Mesendoderm (in vitro differentiated cells): ENCODE measurements at regions not wholly inside any gene's neighbourhood (a gene's known extent, or its start where the extent isn't known, plus 50 kb on each side); places are given as distances from the start of the nearest gene placed in this dataset.

Experiments used
- DNase-seq: peaks from one replicate; pipeline ENCODE4 v3.0.0; 2013
- H2AK5ac ChIP-seq: 2 replicates; pipeline ENCODE4 v1.6.1; 2013; ENCODE audit warnings: low read length, inconsistent platforms
- H2BK120ac ChIP-seq: 2 replicates; pipeline ENCODE4 v1.6.1; 2013; ENCODE audit warnings: low read depth, mild to moderate bottlenecking, low read length, moderate library complexity, mixed read lengths
- H2BK15ac ChIP-seq: replicated peaks from 2 replicates; pipeline ENCODE4 v1.6.1; 2013; ENCODE audit warnings: low read depth, mild to moderate bottlenecking, moderate library complexity
- H2BK5ac ChIP-seq: 2 replicates; pipeline ENCODE4 v1.6.1; 2013; ENCODE audit warnings: low read length, inconsistent platforms
- H3K18ac ChIP-seq: 2 replicates; pipeline ENCODE4 v1.6.1; 2013; ENCODE audit warnings: mild to moderate bottlenecking, low read length, mixed read lengths
- H3K23ac ChIP-seq: one replicate; pipeline ENCODE4 v1.6.1; 2013; ENCODE audit warnings: low read length
- H3K27ac ChIP-seq: 2 replicates; pipeline ENCODE4 v1.5.1; 2013; ENCODE audit warnings: low read depth, mild to moderate bottlenecking, inconsistent platforms, low read length, moderate library complexity
- H3K27me3 ChIP-seq: 2 replicates; pipeline ENCODE4 v1.6.1; 2013; ENCODE audit warnings: low read length, control low read depth, mild to moderate bottlenecking, inconsistent platforms; ENCODE audit not compliant: insufficient read depth, poor library complexity
- H3K36me3 ChIP-seq: 2 replicates; pipeline ENCODE4 v1.6.1; 2013; ENCODE audit warnings: low read length, inconsistent platforms; ENCODE audit not compliant: control insufficient read depth, insufficient read depth
- H3K4ac ChIP-seq: one replicate; pipeline ENCODE4 v1.6.1; 2013; ENCODE audit warnings: low read depth, mild to moderate bottlenecking, low read length, moderate library complexity
- H3K4me1 ChIP-seq: 2 replicates; pipeline ENCODE4 v1.6.1; 2013; ENCODE audit warnings: low read depth, low read length, inconsistent platforms; ENCODE audit not compliant: control insufficient read depth
- H3K4me2 ChIP-seq: 2 replicates; pipeline ENCODE4 v1.6.1; 2013; ENCODE audit warnings: low read length
- H3K4me3 ChIP-seq: 2 replicates; pipeline ENCODE4 v1.5.1; 2013; ENCODE audit warnings: mild to moderate bottlenecking, low read length
- H3K56ac ChIP-seq: one replicate; pipeline ENCODE4 v1.6.1; 2013; ENCODE audit warnings: low read length
- H3K79me1 ChIP-seq: 2 replicates; pipeline ENCODE4 v1.6.1; 2013; ENCODE audit warnings: low read length, inconsistent platforms
- H3K79me2 ChIP-seq: 2 replicates; pipeline ENCODE4 v1.6.1; 2013; ENCODE audit warnings: mild to moderate bottlenecking, low read length; ENCODE audit not compliant: control insufficient read depth, insufficient read depth
- H3K9ac ChIP-seq: 2 replicates; pipeline ENCODE4 v1.6.1; 2013; ENCODE audit warnings: low read length, inconsistent platforms
- H4K5ac ChIP-seq: one replicate; pipeline ENCODE4 v1.6.1; 2013; ENCODE audit warnings: low read length
- H4K8ac ChIP-seq: one replicate; pipeline ENCODE4 v1.6.1; 2013; ENCODE audit warnings: low read depth, mild to moderate bottlenecking, control low read depth, low read length, moderate library complexity
- WGBS: extraction: QIAGEN DNeasy Blood & Tissue Kit; methylation state at CpG from one replicate; pipeline ENCODE4 v1.1.7; 2013; ENCODE audit warnings: low lambda C conversion rate, missing lambda C conversion rate; ENCODE audit not compliant: insufficient coverage; ENCODE audit errors: extremely low coverage; 5-methylcytosine and 5-hydroxymethylcytosine counted together

DNA sequence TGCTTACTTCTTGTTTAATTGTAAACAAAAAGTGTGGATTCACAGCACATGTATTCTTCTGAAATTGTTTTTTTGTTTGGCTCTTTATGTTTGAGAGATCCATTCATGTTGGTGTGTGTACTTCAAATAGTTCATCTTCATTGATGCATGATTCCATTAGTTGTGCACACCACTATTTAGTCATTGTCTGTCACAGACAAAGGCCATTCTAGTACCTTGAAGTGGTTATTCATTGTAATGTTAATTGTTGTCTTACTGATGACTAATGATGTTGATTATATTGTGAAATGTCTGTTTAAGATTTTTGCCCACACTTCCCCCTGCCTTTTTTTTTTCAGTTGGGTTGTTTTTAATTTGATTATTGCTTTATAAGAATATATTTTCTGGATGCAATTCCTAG, 391.3 kb downstream of the DIRAS2 start:
- Histone ChIP-seq H3K4me2 (no peak overlapping the region), H4K5ac (no peak overlapping the region), H2AK5ac (no peak overlapping the region), H3K56ac (no peak overlapping the region), H3K4me3 (no peak overlapping the region), H3K4me1 (no peaks in the 10 kb centered on the region), H3K27ac (no peak overlapping the region), H3K23ac (no peak overlapping the region), H3K27me3 (no peaks in the 10 kb centered on the region), H3K18ac (no peak overlapping the region), H2BK120ac (no peak overlapping the region), H3K79me1 (no peaks in the 10 kb centered on the region), H4K8ac (no peak overlapping the region), H3K79me2 (no peaks in the 10 kb centered on the region), H2BK5ac (no peak overlapping the region), H3K9ac (no peak overlapping the region), H2BK15ac (no peak overlapping the region), H3K4ac (no peak overlapping the region), H3K36me3 (no peaks in the 10 kb centered on the region)
- DNase-seq = no peak

DNA sequence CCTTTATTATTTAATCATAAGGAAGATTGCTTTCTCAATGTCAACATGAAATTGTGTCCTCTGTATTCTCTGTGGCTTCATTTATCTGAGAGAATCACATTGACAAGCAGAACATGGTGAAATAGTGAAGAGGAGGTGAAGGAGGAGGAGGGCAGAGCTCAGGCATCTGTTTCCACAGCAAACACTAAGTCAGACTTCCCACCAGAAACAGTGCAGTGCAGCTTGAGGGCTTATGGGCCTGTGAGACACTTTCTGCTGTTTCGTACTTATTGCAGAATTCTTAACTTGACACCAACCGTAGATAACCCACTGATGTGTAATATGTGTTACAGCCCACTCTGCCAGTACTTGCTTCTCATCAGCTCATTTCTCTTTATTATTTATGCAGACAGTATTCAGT, 386.3 kb downstream of the DIRAS2 start:
- no peak overlapping the region for H4K8ac ChIP-seq
- H2BK120ac ChIP-seq = no peak overlapping the region
- H2BK5ac ChIP-seq = no peak overlapping the region
- no peaks in the 10 kb centered on the region for H3K79me2 ChIP-seq
- no peak overlapping the region for H2BK15ac ChIP-seq
- no peak overlapping the region for H4K5ac ChIP-seq
- no peaks in the 10 kb centered on the region for H3K4me1 ChIP-seq
- WGBS = no CpG with 5 or more reads among the region's 2 CpGs
- no peak overlapping the region for H3K23ac ChIP-seq
- no peak overlapping the region for H3K4me2 ChIP-seq
- no peak overlapping the region for H3K4ac ChIP-seq
- no peak overlapping the region for H3K18ac ChIP-seq
- no peak overlapping the region for H3K4me3 ChIP-seq
- H3K27ac ChIP-seq = no peak overlapping the region
- H3K36me3 ChIP-seq = no peaks in the 10 kb centered on the region
- no peak for DNase-seq
- H3K9ac ChIP-seq = no peak overlapping the region
- H3K27me3 ChIP-seq = no peaks in the 10 kb centered on the region
- H2AK5ac ChIP-seq = no peak overlapping the region
- no peaks in the 10 kb centered on the region for H3K79me1 ChIP-seq
- H3K56ac ChIP-seq = no peak overlapping the region

- H3K18ac ChIP-seq = no peak overlapping the region
- whole genome bisulfite sequencing = no CpG with 5 or more reads among the region's 7 CpGs
- no peak overlapping the region for H3K23ac ChIP-seq
- H3K9ac ChIP-seq = no peak overlapping the region
- DNase-seq = no peak
- H3K56ac ChIP-seq = no peak overlapping the region
- no peak overlapping the region for H3K27ac ChIP-seq
- no peak overlapping the region for H2AK5ac ChIP-seq
- no peak overlapping the region for H4K8ac ChIP-seq
- no peaks in the 10 kb centered on the region for H3K27me3 ChIP-seq
- H3K4me1 ChIP-seq = no peaks in the 10 kb centered on the region
- no peak overlapping the region for H4K5ac ChIP-seq
- H3K79me2 ChIP-seq = no peaks in the 10 kb centered on the region
- H3K4ac ChIP-seq = no peak overlapping the region
- no peak overlapping the region for H2BK15ac ChIP-seq
- H3K79me1 ChIP-seq = no peaks in the 10 kb centered on the region
- H2BK120ac ChIP-seq = no peak overlapping the region
- no peak overlapping the region for H3K4me2 ChIP-seq
- H3K36me3 ChIP-seq = no peaks in the 10 kb centered on the region
- H3K4me3 ChIP-seq = no peak overlapping the region
- H2BK5ac ChIP-seq = no peak overlapping the region
Observed at GRCh38 chr9:90259311-90260246, 383.0 kb downstream of the DIRAS2 start.

GRCh38 chr9:90261698-90262097, 380.9 kb downstream of the DIRAS2 start:
- Histone ChIP-seq H3K79me1 (no peaks in the 10 kb centered on the region), H3K23ac (no peak overlapping the region), H3K4ac (no peak overlapping the region), H3K9ac (no peak overlapping the region), H3K4me1 (no peaks in the 10 kb centered on the region), H2BK120ac (no peak overlapping the region), H3K4me3 (no peak overlapping the region), H3K56ac (no peak overlapping the region), H3K27ac (no peak overlapping the region), H3K18ac (no peak overlapping the region), H3K79me2 (no peaks in the 10 kb centered on the region), H2BK5ac (no peak overlapping the region), H3K4me2 (no peak overlapping the region), H4K8ac (no peak overlapping the region), H2AK5ac (no peak overlapping the region), H3K36me3 (no peaks in the 10 kb centered on the region), H3K27me3 (no peaks in the 10 kb centered on the region), H2BK15ac (no peak overlapping the region), H4K5ac (no peak overlapping the region)
- no peak for DNase-seq
- no CpG with 5 or more reads among the region's 2 CpGs for WGBS

GRCh38 chr9:90268613-90269012, 374.0 kb downstream of the DIRAS2 start:
- Histone ChIP-seq H4K5ac (no peak overlapping the region), H3K4me1 (no peaks in the 10 kb centered on the region), H3K79me2 (no peaks in the 10 kb centered on the region), H3K4ac (no peak overlapping the region), H2BK120ac (no peak overlapping the region), H3K27ac (no peak overlapping the region), H3K18ac (no peak overlapping the region), H3K4me3 (no peak overlapping the region), H4K8ac (no peak overlapping the region), H3K4me2 (no peak overlapping the region), H3K36me3 (no peaks in the 10 kb centered on the region), H2AK5ac (no peak overlapping the region), H3K23ac (no peak overlapping the region), H2BK15ac (no peak overlapping the region), H3K79me1 (no peaks in the 10 kb centered on the region), H3K27me3 (no peaks in the 10 kb centered on the region), H3K56ac (no peak overlapping the region), H3K9ac (no peak overlapping the region), H2BK5ac (no peak overlapping the region)
- no CpG with 5 or more reads among the region's 5 CpGs for WGBS
- DNase-seq = no peak

DNA sequence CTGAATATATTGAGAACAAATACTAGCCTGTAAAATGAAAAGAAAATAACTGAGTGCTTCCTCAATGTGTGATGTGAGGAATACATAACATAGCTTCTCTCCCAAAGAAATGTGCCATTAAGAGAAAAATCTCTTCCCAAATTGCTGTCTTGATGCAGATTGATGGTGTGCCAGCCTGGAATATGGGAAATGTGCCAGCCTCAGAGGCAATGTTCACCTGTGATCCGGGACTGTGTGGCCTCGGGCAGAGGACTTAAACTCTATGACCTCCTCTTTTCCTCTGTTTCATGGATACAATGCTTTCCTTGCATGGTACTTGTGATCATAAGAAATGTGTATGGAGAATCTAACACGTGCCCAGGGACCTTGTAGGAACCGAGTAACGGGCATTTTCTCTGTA, 370.9 kb downstream of the DIRAS2 start:
- Histone ChIP-seq H3K56ac (no peak overlapping the region), H3K4me2 (no peak overlapping the region)

More for the DNA sequence above, 370.9 kb downstream of the DIRAS2 start:
- H2BK5ac ChIP-seq = no peak overlapping the region
- no peak overlapping the region for H2BK120ac ChIP-seq
- no CpG with 5 or more reads among the region's 5 CpGs for WGBS
- H2BK15ac ChIP-seq = no peak overlapping the region
- H3K4me3 ChIP-seq = no peak overlapping the region
- no peak overlapping the region for H4K8ac ChIP-seq
- H3K79me2 ChIP-seq = no peaks in the 10 kb centered on the region
- H3K4ac ChIP-seq = no peak overlapping the region
- H2AK5ac ChIP-seq = no peak overlapping the region
- no peak overlapping the region for H3K18ac ChIP-seq
- no peaks in the 10 kb centered on the region for H3K36me3 ChIP-seq
- H3K27me3 ChIP-seq = peaks cover 3% of the 10 kb centered on the region
- H3K27ac ChIP-seq = no peak overlapping the region
- no peak for DNase-seq
- H3K79me1 ChIP-seq = no peaks in the 10 kb centered on the region
- no peak overlapping the region for H4K5ac ChIP-seq
- H3K23ac ChIP-seq = no peak overlapping the region
- H3K4me1 ChIP-seq = no peaks in the 10 kb centered on the region
- H3K9ac ChIP-seq = no peak overlapping the region
